Fibroblast of lung (primary cell): ENCODE measurements at regions not wholly inside any gene's neighbourhood (a gene's known extent, or its start where the extent isn't known, plus 50 kb on each side); places are given as distances from the start of the nearest gene placed in this dataset.

Source experiments
- DNase-seq, 2 donors: peaks; one replicate each; pipeline versions ENCODE4 v3.0.0 to v3.0.0-alpha.2; 2010; ENCODE audit warnings: low read depth in 2 of 2
- H2AFZ ChIP-seq: 2 replicates; pipeline ENCODE4 v1.5.1; 2012; ENCODE audit warnings: low read length, control low read depth, inconsistent platforms
- H3K27ac ChIP-seq: 2 replicates; pipeline ENCODE4 v1.5.1; 2011; ENCODE audit warnings: low read length, control low read depth; ENCODE audit not compliant: insufficient read depth
- H3K27me3 ChIP-seq: 2 replicates; pipeline ENCODE4 v1.5.1; 2011; ENCODE audit warnings: mild to moderate bottlenecking, low read length; ENCODE audit not compliant: control insufficient read depth, insufficient read depth
- H3K36me3 ChIP-seq: 2 replicates; pipeline ENCODE4 v1.5.1; 2011; ENCODE audit warnings: low read length; ENCODE audit not compliant: control insufficient read depth, insufficient read depth
- H3K4me1 ChIP-seq: 2 replicates; pipeline ENCODE4 v1.5.1; 2011; ENCODE audit warnings: low read length; ENCODE audit not compliant: control insufficient read depth, insufficient read depth; ENCODE audit errors: extremely low read depth
- H3K4me2 ChIP-seq: 2 replicates; pipeline ENCODE4 v1.5.1; 2011; ENCODE audit warnings: low read length, control low read depth; ENCODE audit not compliant: insufficient read depth; ENCODE audit errors: extremely low read depth
- H3K4me3 ChIP-seq, 4 experiments: fragments of 200-600 bp in 1 of 4; sonication (generic) in 1 of 4; replicated peaks in 1 of 4; 2 replicates each; pipeline ENCODE4 v1.5.1; 2011 to 2016; ENCODE audit warnings: low read length in 4 of 4, low read depth in 3 of 4, mild to moderate bottlenecking in 3 of 4, control low read depth in 2 of 4, inconsistent platforms in 1 of 4, mixed read lengths in 1 of 4; ENCODE audit not compliant: insufficient read depth in 1 of 4; ENCODE audit errors: control extremely low read depth in 1 of 4
- H3K79me2 ChIP-seq: 2 replicates; pipeline ENCODE4 v1.5.1; 2012; ENCODE audit warnings: mild to moderate bottlenecking, low read length, inconsistent platforms; ENCODE audit not compliant: control insufficient read depth, insufficient read depth
- H3K9ac ChIP-seq: 2 replicates; pipeline ENCODE4 v1.5.1; 2011; ENCODE audit warnings: mild to moderate bottlenecking, low read length, control low read depth; ENCODE audit not compliant: insufficient read depth
- H3K9me3 ChIP-seq: 2 replicates; pipeline ENCODE4 v1.5.1; 2012; ENCODE audit warnings: low read depth, low read length; ENCODE audit not compliant: control insufficient read depth, insufficient read depth
- H4K20me1 ChIP-seq: 2 replicates; pipeline ENCODE4 v1.5.1; 2011; ENCODE audit warnings: low read length; ENCODE audit not compliant: control insufficient read depth, insufficient read depth; ENCODE audit errors: extremely low read depth
- CTCF ChIP-seq, 2 donors: IDR thresholded peaks in 1 of 2; conservative IDR thresholded peaks in 1 of 2; 1 replicate in 1 of 2; 2 replicates in 1 of 2; pipeline ENCODE4 v1.5.1; 2011 to 2012; ENCODE audit warnings: low read length in 2 of 2, control low read depth in 1 of 2, inconsistent platforms in 1 of 2, low read depth in 1 of 2, mild to moderate bottlenecking in 1 of 2
- EZH2 ChIP-seq: IDR thresholded peaks from 2 replicates; pipeline ENCODE4 v1.5.1; 2012; ENCODE audit warnings: low read length, control low read depth, mild to moderate bottlenecking; ENCODE audit errors: missing control alignments

GRCh38 chr13:61010358-61010757 is 405.3 kb downstream of the PCDH20 start:
- Histone ChIP-seq H3K27me3 (no peaks in the 10 kb centered on the region), H3K36me3 (no peaks in the 10 kb centered on the region), H3K27ac (no peak overlapping the region), H4K20me1 (no peaks in the 10 kb centered on the region), H3K4me2 (no peak overlapping the region), H3K79me2 (no peaks in the 10 kb centered on the region), H3K9me3 (no peaks in the 10 kb centered on the region), H3K4me1 (no peaks in the 10 kb centered on the region), H3K9ac (no peak overlapping the region), H2AFZ (no peak overlapping the region), H3K4me3 (no peak overlapping the region)
- TF ChIP-seq CTCF (conservative IDR thresholded peaks at IDR 0.05 in 1 of 2, IDR thresholded peaks at IDR 0.05 in 1 of 2; ENCODE audit: low read depth in 1 of 2, low read length in 2 of 2) (no peak), EZH2 (no peak)
- DNase-seq = no peak

- no peaks in the 10 kb centered on the region for H3K27me3 ChIP-seq
- H3K9ac ChIP-seq = no peak overlapping the region
- H3K4me2 ChIP-seq = no peak overlapping the region
- H3K27ac ChIP-seq = no peak overlapping the region
- no peaks in the 10 kb centered on the region for H3K79me2 ChIP-seq
- no peak overlapping the region for H2AFZ ChIP-seq
- no peak for DNase-seq
- H3K36me3 ChIP-seq = no peaks in the 10 kb centered on the region
- no peaks in the 10 kb centered on the region for H3K9me3 ChIP-seq
- TF ChIP-seq EZH2 (no peak), CTCF (conservative IDR thresholded peaks at IDR 0.05 in 1 of 2, IDR thresholded peaks at IDR 0.05 in 1 of 2; ENCODE audit: low read depth in 1 of 2, low read length in 2 of 2) (no peak)
- no peak overlapping the region for H3K4me3 ChIP-seq
- H3K4me1 ChIP-seq = no peaks in the 10 kb centered on the region
- H4K20me1 ChIP-seq = no peaks in the 10 kb centered on the region
Measured at GRCh38 chr13:61002686-61003085, 413.0 kb downstream of the PCDH20 start.

GRCh38 chr13:60990032-60990733 is 425.5 kb downstream of the PCDH20 start:
- H4K20me1 ChIP-seq = no peaks in the 10 kb centered on the region
- no peaks in the 10 kb centered on the region for H3K27me3 ChIP-seq
- no peak overlapping the region for H2AFZ ChIP-seq
- no peaks in the 10 kb centered on the region for H3K79me2 ChIP-seq
- no peak overlapping the region for H3K4me3 ChIP-seq
- no peak for TF ChIP-seq CTCF (conservative IDR thresholded peaks at IDR 0.05 in 1 of 2, IDR thresholded peaks at IDR 0.05 in 1 of 2; ENCODE audit: low read depth in 1 of 2, low read length in 2 of 2)
- no peak for TF ChIP-seq EZH2
- DNase-seq = no peak
- no peak overlapping the region for H3K9ac ChIP-seq
- H3K9me3 ChIP-seq = no peaks in the 10 kb centered on the region
- no peaks in the 10 kb centered on the region for H3K36me3 ChIP-seq
- H3K4me1 ChIP-seq = no peaks in the 10 kb centered on the region
- no peak overlapping the region for H3K4me2 ChIP-seq
- H3K27ac ChIP-seq = no peak overlapping the region
